PC-3 (cell line): ENCODE measurements at regions not wholly inside any gene's neighbourhood (a gene's known extent, or its start where the extent isn't known, plus 50 kb on each side); places are given as distances from the start of the nearest gene placed in this dataset.

Experiments used
- ATAC-seq: fragments of 200-7000 bp; cut with Tn5 transposase; 2 replicates; pipeline ENCODE4 v1.9.1; 2020; ENCODE audit warnings: mild to moderate bottlenecking, moderate library complexity
- BruUV-seq: library from RNA; stranded (reverse); fragments of 400-500 nt; replicated peaks from 2 replicates; lab custom pipeline; 2021; lab: Mats Ljungman, UMichigan
- CTCF ChIA-PET: fragments of 300-600 bp; sonication (Branson Sonifier 250); formaldehyde crosslinking; loops from one replicate; lab custom pipeline; 2022; ENCODE audit warnings: antibody characterized with exemption; lab: Charles Lee
- POLR2A ChIA-PET: fragments of 300-600 bp; sonication (Branson Sonifier 250); formaldehyde crosslinking; loops from one replicate; lab custom pipeline; 2022; ENCODE audit warnings: antibody characterized with exemption; ENCODE audit not compliant: unreplicated experiment; lab: Charles Lee
- DNase-seq: peaks from one replicate; pipeline ENCODE4 v3.0.0-alpha.2; 2015
- H2AFZ ChIP-seq: fragments of 300-600 bp; sonication (generic); 2 replicates; pipeline ENCODE4 v1.6.0; 2016; ENCODE audit warnings: antibody characterized with exemption, low read length
- H3F3A ChIP-seq: fragments of 300-600 bp; sonication (generic); one replicate; pipeline ENCODE4 v1.6.0; 2017; ENCODE audit warnings: antibody characterized with exemption, low read length, control low read depth, mild to moderate bottlenecking; ENCODE audit not compliant: unreplicated experiment
- H3K27ac ChIP-seq: fragments of 300-600 bp; sonication (generic); 2 replicates; pipeline ENCODE4 v1.5.1; 2016; ENCODE audit warnings: mild to moderate bottlenecking, low read length
- H3K27me3 ChIP-seq: fragments of 300-600 bp; sonication (generic); 2 replicates; pipeline ENCODE4 v1.6.1; 2016; ENCODE audit warnings: low read length, mixed read lengths
- H3K36me3 ChIP-seq: fragments of 300-600 bp; sonication (generic); 2 replicates; pipeline ENCODE4 v1.6.1; 2016; ENCODE audit warnings: low read depth, mixed run types, low read length, mixed read lengths
- H3K4me1 ChIP-seq: fragments of 300-600 bp; sonication (generic); 2 replicates; pipeline ENCODE4 v1.5.1; 2016; ENCODE audit warnings: low read length; ENCODE audit not compliant: insufficient read depth
- H3K4me2 ChIP-seq: fragments of 300-600 bp; sonication (generic); 2 replicates; pipeline ENCODE4 v1.6.0; 2016; ENCODE audit warnings: low read length
- H3K4me3 ChIP-seq: fragments of 300-600 bp; sonication (generic); 2 replicates; pipeline ENCODE4 v1.5.1; 2016; ENCODE audit warnings: mild to moderate bottlenecking, low read length, mixed read lengths
- H3K79me2 ChIP-seq: fragments of 300-600 bp; sonication (generic); 2 replicates; pipeline ENCODE4 v1.6.1; 2017; ENCODE audit warnings: low read length, mixed read lengths
- H3K9ac ChIP-seq: fragments of 300-600 bp; sonication (generic); 2 replicates; pipeline ENCODE4 v1.6.0; 2016; ENCODE audit warnings: mild to moderate bottlenecking, low read length
- H3K9me2 ChIP-seq: fragments of 300-600 bp; sonication (generic); replicated peaks from 2 replicates; pipeline ENCODE4 v1.6.1; 2016; ENCODE audit warnings: mixed run types, low read length, mixed read lengths
- H3K9me3 ChIP-seq: fragments of 300-600 bp; sonication (generic); 2 replicates; pipeline ENCODE4 v1.6.1; 2016; ENCODE audit warnings: low read length, mixed read lengths
- H4K20me1 ChIP-seq: fragments of 300-600 bp; sonication (generic); 2 replicates; pipeline ENCODE4 v1.6.1; 2016; ENCODE audit warnings: low read length, mixed read lengths
- CTCF ChIP-seq: fragments of 300-600 bp; sonication (generic); conservative IDR thresholded peaks from 2 replicates; pipeline ENCODE4 v1.5.1; 2017; ENCODE audit warnings: antibody characterized with exemption, low read depth, mild to moderate bottlenecking, low read length
- EZH2 ChIP-seq: fragments of 300-600 bp; sonication (generic); IDR thresholded peaks from one replicate; pipeline ENCODE4 v1.6.1; 2017; ENCODE audit warnings: antibody characterized with exemption, mild to moderate bottlenecking, low read length; ENCODE audit not compliant: unreplicated experiment
- EZH2phosphoT487 ChIP-seq: fragments of 300-600 bp; sonication (generic); IDR thresholded peaks from 2 replicates; pipeline ENCODE4 v1.6.1; 2018; ENCODE audit warnings: mild to moderate bottlenecking, antibody characterized with exemption, low read length, borderline replicate concordance
- intact Hi-C: fragments of 100-400 bp; cut with micrococcal nuclease; formaldehyde crosslinking; loops from 2 replicates; pipeline ENCODE4 v1.9.0; 2023

DNA sequence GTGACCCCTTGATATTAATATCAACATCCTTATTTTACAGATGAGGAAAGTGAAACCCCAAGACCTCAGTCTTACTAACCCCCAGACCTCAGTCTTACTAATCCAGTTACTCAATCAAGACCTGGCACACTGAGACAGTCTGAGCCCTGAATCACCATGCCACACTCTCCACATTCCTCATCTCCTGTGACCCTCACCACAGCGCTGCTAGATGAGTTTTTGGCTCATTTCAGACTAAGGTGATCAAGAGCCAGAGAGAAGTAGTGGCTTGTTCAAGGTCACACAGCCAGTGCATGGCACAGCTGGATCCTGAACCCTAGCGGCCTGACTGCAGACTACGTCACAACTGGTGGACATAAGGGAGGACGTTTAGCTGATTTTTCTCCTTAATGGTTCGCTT, 579.2 kb downstream of the BCL11B start:
- no peak overlapping the region for H2AFZ ChIP-seq
- no peak for TF ChIP-seq EZH2phosphoT487
- TF ChIP-seq CTCF: no peak
- TF ChIP-seq EZH2: no peak
- ChIA-PET CTCF (no interaction called here), POLR2A (no interaction called here)
- no peak overlapping the region for H3K4me3 ChIP-seq
- no peak overlapping the region for H3K9ac ChIP-seq
- H4K20me1 ChIP-seq: no peaks in the 10 kb centered on the region
- H3K79me2 ChIP-seq: no peaks in the 10 kb centered on the region
- intact Hi-C loops: no loop called here
- no peaks in the 10 kb centered on the region for H3K36me3 ChIP-seq
- H3K4me2 ChIP-seq: no peak overlapping the region
- H3K27me3 ChIP-seq: no peaks in the 10 kb centered on the region
- no peaks in the 10 kb centered on the region for H3K4me1 ChIP-seq
- ATAC-seq (no peak), DNase-seq (no peak)
- no peaks in the 10 kb centered on the region for H3K9me2 ChIP-seq
- no peaks in the 10 kb centered on the region for H3F3A ChIP-seq
- H3K9me3 ChIP-seq: no peaks in the 10 kb centered on the region
- no peak overlapping the region for H3K27ac ChIP-seq
- BruUV-seq: no TSS peak

DNA sequence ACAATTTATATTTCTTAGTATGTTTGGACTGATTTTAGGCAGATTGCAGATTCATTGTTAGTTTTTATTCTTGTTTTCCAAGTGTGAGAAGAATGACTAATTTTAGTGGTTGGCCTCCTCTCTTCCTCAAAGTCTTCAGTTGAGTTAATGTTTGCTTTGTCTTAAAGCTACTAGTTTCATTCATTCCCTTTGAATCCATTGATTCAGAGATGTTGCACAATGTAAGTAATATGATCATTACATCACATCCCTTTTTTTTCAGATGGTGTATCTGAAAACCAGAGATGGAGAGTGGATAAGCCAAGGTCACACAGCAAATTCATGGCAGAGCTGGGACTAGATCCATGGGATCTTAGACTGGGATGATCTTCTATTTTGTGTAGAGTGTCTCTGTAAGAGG, 577.5 kb downstream of the BCL11B start:
- CTCF ChIA-PET: no interaction called here

GRCh38 chr14:98695809-98696208, 576.2 kb downstream of the BCL11B start:
- CTCF ChIA-PET: no interaction called here
- Histone ChIP-seq H3K9me3 (no peaks in the 10 kb centered on the region), H3K9me2 (no peaks in the 10 kb centered on the region), H3F3A (no peaks in the 10 kb centered on the region), H3K27me3 (no peaks in the 10 kb centered on the region), H3K27ac (no peak overlapping the region), H3K9ac (no peak overlapping the region), H3K36me3 (no peaks in the 10 kb centered on the region), H2AFZ (no peak overlapping the region), H3K4me3 (no peak overlapping the region), H4K20me1 (no peaks in the 10 kb centered on the region), H3K4me2 (no peak overlapping the region), H3K79me2 (no peaks in the 10 kb centered on the region), H3K4me1 (no peaks in the 10 kb centered on the region)
- no peak for DNase-seq
- TF ChIP-seq EZH2 (no peak), CTCF (no peak), EZH2phosphoT487 (no peak)
- no TSS peak for BruUV-seq
- no peak for ATAC-seq
- POLR2A ChIA-PET: no interaction called here
- intact Hi-C loops: no loop called here

More for the DNA sequence above, 577.5 kb downstream of the BCL11B start:
- Histone ChIP-seq H3K4me3 (no peak overlapping the region), H2AFZ (no peak overlapping the region), H3K4me1 (no peaks in the 10 kb centered on the region), H3K9me2 (no peaks in the 10 kb centered on the region), H3K4me2 (no peak overlapping the region), H3K79me2 (no peaks in the 10 kb centered on the region), H3K9ac (no peak overlapping the region), H3K36me3 (no peaks in the 10 kb centered on the region), H3K27me3 (no peaks in the 10 kb centered on the region), H4K20me1 (no peaks in the 10 kb centered on the region), H3F3A (no peaks in the 10 kb centered on the region), H3K9me3 (no peaks in the 10 kb centered on the region), H3K27ac (no peak overlapping the region)
- ATAC-seq: no peak
- intact Hi-C loops: no loop called here
- TF ChIP-seq EZH2phosphoT487 (no peak), EZH2 (no peak), CTCF (no peak)
- POLR2A ChIA-PET: no interaction called here
- BruUV-seq: no TSS peak
- no peak for DNase-seq
